ENCODE measurements at regions not wholly inside any gene's neighbourhood (a gene's known extent, or its start where the extent isn't known, plus 50 kb on each side); places are given as distances from the start of the nearest gene placed in this dataset.
"Not testable (repeated sequence)": the region's sequence is repeated elsewhere in the genome, so short reads cannot be mapped to it uniquely, and the experiment has no call there.

GRCh38 chr6:86500035-86500434 is 437.3 kb upstream of the HTR1E start:
- H3K9me3 Mint-ChIP-seq (ENCODE audit: low read depth) = peaks cover 7% of the 10 kb centered on the region
- no peak overlapping the region for H3K27ac Mint-ChIP-seq

GRCh38 chr6:86489042-86489441 is 448.3 kb upstream of the HTR1E start:
- H3K4me1 Mint-ChIP-seq (ENCODE audit: low read depth); H3K27ac Mint-ChIP-seq; H3K9me3 Mint-ChIP-seq (ENCODE audit: low read depth); H3K27me3 Mint-ChIP-seq; H3K36me3 Mint-ChIP-seq; H3K4me3 Mint-ChIP-seq: not testable (repeated sequence)

More at GRCh38 chr6:86500035-86500434, 437.3 kb upstream of the HTR1E start:
- Mint-ChIP-seq H3K4me3 (no peak overlapping the region), H3K36me3 (no peaks in the 10 kb centered on the region), H3K4me1 (ENCODE audit: low read depth) (no peaks in the 10 kb centered on the region), H3K27me3 (no peaks in the 10 kb centered on the region)

GRCh38 chr6:86487660-86488221 is 449.6 kb upstream of the HTR1E start:
- peaks cover 10% of the 10 kb centered on the region for H3K9me3 Mint-ChIP-seq (ENCODE audit: low read depth)
- H3K27ac Mint-ChIP-seq = no peak overlapping the region
- no peaks in the 10 kb centered on the region for H3K36me3 Mint-ChIP-seq
- no peaks in the 10 kb centered on the region for H3K27me3 Mint-ChIP-seq
- H3K4me3 Mint-ChIP-seq = no peak overlapping the region
- H3K4me1 Mint-ChIP-seq (ENCODE audit: low read depth) = no peaks in the 10 kb centered on the region

- H3K27me3 Mint-ChIP-seq; H3K36me3 Mint-ChIP-seq; H3K4me1 Mint-ChIP-seq (ENCODE audit: low read depth); H3K4me3 Mint-ChIP-seq; H3K9me3 Mint-ChIP-seq (ENCODE audit: low read depth); H3K27ac Mint-ChIP-seq: not testable (repeated sequence)
Measured at GRCh38 chr6:86478316-86478715, 459.0 kb upstream of the HTR1E start.

- no peaks in the 10 kb centered on the region for H3K4me1 Mint-ChIP-seq (ENCODE audit: low read depth)
- H3K9me3 Mint-ChIP-seq (ENCODE audit: low read depth) = no peaks in the 10 kb centered on the region
- no peak overlapping the region for H3K27ac Mint-ChIP-seq
- H3K36me3 Mint-ChIP-seq = no peaks in the 10 kb centered on the region
- H3K27me3 Mint-ChIP-seq = no peaks in the 10 kb centered on the region
- H3K4me3 Mint-ChIP-seq = no peak overlapping the region
Measured at GRCh38 chr6:86477500-86478148, 459.7 kb upstream of the HTR1E start.

- Mint-ChIP-seq H3K9me3 (ENCODE audit: low read depth) (no peaks in the 10 kb centered on the region), H3K4me3 (no peak overlapping the region), H3K36me3 (no peaks in the 10 kb centered on the region), H3K27ac (no peak overlapping the region), H3K4me1 (ENCODE audit: low read depth) (no peaks in the 10 kb centered on the region), H3K27me3 (no peaks in the 10 kb centered on the region)
Measured at GRCh38 chr6:86476311-86476710, 461.0 kb upstream of the HTR1E start.

GRCh38 chr6:86474081-86474480 is 463.2 kb upstream of the HTR1E start:
- Mint-ChIP-seq H3K4me3 (no peak overlapping the region), H3K27ac (no peak overlapping the region), H3K4me1 (ENCODE audit: low read depth) (no peaks in the 10 kb centered on the region), H3K27me3 (no peaks in the 10 kb centered on the region), H3K36me3 (no peaks in the 10 kb centered on the region), H3K9me3 (ENCODE audit: low read depth) (no peaks in the 10 kb centered on the region)

- no peaks in the 10 kb centered on the region for H3K4me1 Mint-ChIP-seq (ENCODE audit: low read depth)
- no peaks in the 10 kb centered on the region for H3K9me3 Mint-ChIP-seq (ENCODE audit: low read depth)
- H3K4me3 Mint-ChIP-seq = no peak overlapping the region
- no peak overlapping the region for H3K27ac Mint-ChIP-seq
- no peaks in the 10 kb centered on the region for H3K36me3 Mint-ChIP-seq
- H3K27me3 Mint-ChIP-seq = no peaks in the 10 kb centered on the region
Measured at GRCh38 chr6:86471791-86472190, 465.5 kb upstream of the HTR1E start.

- Mint-ChIP-seq H3K27ac (no peak overlapping the region), H3K27me3 (no peaks in the 10 kb centered on the region), H3K4me3 (no peak overlapping the region), H3K4me1 (ENCODE audit: low read depth) (no peaks in the 10 kb centered on the region), H3K36me3 (no peaks in the 10 kb centered on the region), H3K9me3 (ENCODE audit: low read depth) (peaks cover 19% of the 10 kb centered on the region)
Measured at GRCh38 chr6:86459978-86460377, 477.4 kb upstream of the HTR1E start.

GRCh38 chr6:86456821-86457220 is 480.5 kb upstream of the HTR1E start:
- Mint-ChIP-seq H3K27ac (no peak overlapping the region), H3K27me3 (no peaks in the 10 kb centered on the region), H3K9me3 (ENCODE audit: low read depth) (peaks cover 38% of the 10 kb centered on the region), H3K4me3 (no peak overlapping the region), H3K4me1 (ENCODE audit: low read depth) (no peaks in the 10 kb centered on the region), H3K36me3 (no peaks in the 10 kb centered on the region)

- Mint-ChIP-seq H3K9me3 (ENCODE audit: low read depth) (peaks cover 21% of the 10 kb centered on the region), H3K27me3 (no peaks in the 10 kb centered on the region), H3K4me1 (ENCODE audit: low read depth) (no peaks in the 10 kb centered on the region), H3K27ac (no peak overlapping the region), H3K36me3 (no peaks in the 10 kb centered on the region), H3K4me3 (no peak overlapping the region)
Measured at GRCh38 chr6:86453232-86453631, 484.1 kb upstream of the HTR1E start.

GRCh38 chr6:86448398-86448797 is 488.9 kb upstream of the HTR1E start:
- H3K4me1 Mint-ChIP-seq (ENCODE audit: low read depth) = no peaks in the 10 kb centered on the region
- no peak overlapping the region for H3K27ac Mint-ChIP-seq

GRCh38 chr6:86440608-86441007 is 496.7 kb upstream of the HTR1E start:
- Mint-ChIP-seq H3K4me3 (no peak overlapping the region), H3K36me3 (no peaks in the 10 kb centered on the region), H3K27me3 (no peaks in the 10 kb centered on the region), H3K27ac (no peak overlapping the region), H3K9me3 (ENCODE audit: low read depth) (no peaks in the 10 kb centered on the region), H3K4me1 (ENCODE audit: low read depth) (no peaks in the 10 kb centered on the region)

More at GRCh38 chr6:86448398-86448797, 488.9 kb upstream of the HTR1E start:
- Mint-ChIP-seq H3K27me3 (no peaks in the 10 kb centered on the region), H3K36me3 (no peaks in the 10 kb centered on the region), H3K4me3 (no peak overlapping the region), H3K9me3 (ENCODE audit: low read depth) (peaks cover 8% of the 10 kb centered on the region)

GRCh38 chr6:86423571-86423970 is 513.8 kb upstream of the HTR1E start:
- Mint-ChIP-seq H3K36me3 (no peaks in the 10 kb centered on the region), H3K27ac (no peak overlapping the region), H3K4me3 (no peak overlapping the region), H3K4me1 (ENCODE audit: low read depth) (no peaks in the 10 kb centered on the region), H3K9me3 (ENCODE audit: low read depth) (no peaks in the 10 kb centered on the region), H3K27me3 (no peaks in the 10 kb centered on the region)

GRCh38 chr6:86412057-86412456 is 525.3 kb upstream of the HTR1E start:
- H3K4me3 Mint-ChIP-seq = no peak overlapping the region
- no peaks in the 10 kb centered on the region for H3K9me3 Mint-ChIP-seq (ENCODE audit: low read depth)
- H3K36me3 Mint-ChIP-seq = no peaks in the 10 kb centered on the region
- no peak overlapping the region for H3K27ac Mint-ChIP-seq
- no peaks in the 10 kb centered on the region for H3K4me1 Mint-ChIP-seq (ENCODE audit: low read depth)
- H3K27me3 Mint-ChIP-seq = no peaks in the 10 kb centered on the region

- Mint-ChIP-seq H3K36me3 (no peaks in the 10 kb centered on the region), H3K4me3 (no peak overlapping the region), H3K27me3 (no peaks in the 10 kb centered on the region), H3K27ac (no peak overlapping the region), H3K4me1 (ENCODE audit: low read depth) (no peaks in the 10 kb centered on the region), H3K9me3 (ENCODE audit: low read depth) (no peaks in the 10 kb centered on the region)
Measured at GRCh38 chr6:86407128-86407527, 530.2 kb upstream of the HTR1E start.

Data from activated naive CD8-positive, alpha-beta T cell (primary cell).